Small intestine (tissue), 7 donors: ENCODE measurements at regions not wholly inside any gene's neighbourhood (a gene's known extent, or its start where the extent isn't known, plus 50 kb on each side); places are given as distances from the start of the nearest gene placed in this dataset.

Experiments used
- DNase-seq, 2 donors: peaks; one replicate each; pipeline versions ENCODE4 v3.0.0 to v3.0.0-alpha.2; 2013
- FAIRE-seq: peaks from 2 replicates; lab custom pipeline; 2012; peaks lifted over from hg19 to GRCh38; lab: Jason Lieb, UNC
- H3K27ac ChIP-seq, 3 donors: one replicate each; pipeline ENCODE4 v1.5.1; 2013; ENCODE audit warnings: low read length in 2 of 3, mild to moderate bottlenecking in 2 of 3, control low read depth in 1 of 3, inconsistent platforms in 1 of 3, low read depth in 1 of 3, moderate library complexity in 1 of 3
- H3K27me3 ChIP-seq, 3 donors: one replicate each; pipeline ENCODE4 v1.6.1; 2013; ENCODE audit warnings: low read length in 3 of 3, inconsistent platforms in 1 of 3; ENCODE audit not compliant: control insufficient read depth in 3 of 3, insufficient read depth in 3 of 3
- H3K36me3 ChIP-seq, 3 donors: one replicate each; pipeline ENCODE4 v1.6.1; 2013; ENCODE audit warnings: low read length in 3 of 3, inconsistent platforms in 1 of 3, low read depth in 1 of 3, mild to moderate bottlenecking in 1 of 3, moderate library complexity in 1 of 3; ENCODE audit not compliant: control insufficient read depth in 3 of 3, insufficient read depth in 2 of 3
- H3K4me1 ChIP-seq, 3 donors: one replicate each; pipeline ENCODE4 v1.6.1; 2013; ENCODE audit warnings: low read length in 2 of 3, inconsistent platforms in 1 of 3, low read depth in 1 of 3, mild to moderate bottlenecking in 1 of 3, moderate library complexity in 1 of 3; ENCODE audit not compliant: control insufficient read depth in 3 of 3, insufficient read depth in 2 of 3
- H3K4me3 ChIP-seq, 3 donors: one replicate each; pipeline ENCODE4 v1.5.1; 2013; ENCODE audit warnings: low read length in 3 of 3, control low read depth in 1 of 3, inconsistent platforms in 1 of 3, low read depth in 1 of 3, mild to moderate bottlenecking in 1 of 3, moderate library complexity in 1 of 3
- H3K9me3 ChIP-seq, 2 donors: one replicate each; pipeline ENCODE4 v1.6.1; 2013; ENCODE audit warnings: low read depth in 1 of 2, low read length in 1 of 2; ENCODE audit not compliant: control insufficient read depth in 2 of 2, insufficient read depth in 1 of 2
- WGBS, 3 donors: extraction: QIAGEN DNeasy Blood & Tissue Kit; methylation state at CpG; one replicate each; pipeline ENCODE4 v1.1.7; 2013; 5-methylcytosine and 5-hydroxymethylcytosine counted together
- donor health status: healthy with polysubstance abuse.
- donor health status: control.
- donor health status: control.
- donor health status: Bipolar disorder and iron deficiency.
- donor health status: healthy.

- Histone ChIP-seq H3K36me3 (no peaks in the 10 kb centered on the region), H3K4me1 (peaks cover 0 to 9% (median 5%) of the 10 kb centered on the region in 3 donors), H3K9me3 (no peaks in the 10 kb centered on the region), H3K27me3 (no peaks in the 10 kb centered on the region), H3K27ac (peak overlapping the region in 1 of 3 donors; percentile 69), H3K4me3 (no peak overlapping the region)
- DNase-seq (no peak), FAIRE-seq (no peak)
- 92 to 93% (median 93%) methylated on average over 5 of the region's 5 CpGs for WGBS, 3 donors
Observed at GRCh38 chr9:89878003-89878411, 273.2 kb downstream of the GADD45G start.

- no peak for DNase-seq
- Histone ChIP-seq H3K27ac (peak overlapping the region in 1 of 3 donors; percentile 77), H3K9me3 (no peaks in the 10 kb centered on the region), H3K36me3 (no peaks in the 10 kb centered on the region), H3K4me1 (peaks cover 0 to 9% (median 5%) of the 10 kb centered on the region in 3 donors), H3K27me3 (no peaks in the 10 kb centered on the region), H3K4me3 (no peak overlapping the region)
- 63 to 66% (median 65%) methylated on average over 6 of the region's 6 CpGs for WGBS, 3 donors
- FAIRE-seq = no peak
Observed at GRCh38 chr9:89878687-89879086, 273.9 kb downstream of the GADD45G start.

- no peak for FAIRE-seq
- 80 to 90% (median 86%) methylated on average over 5 to 6 of the region's 6 CpGs for WGBS, 3 donors
- Histone ChIP-seq H3K36me3 (no peaks in the 10 kb centered on the region), H3K27ac (peak overlapping the region in 1 of 3 donors; percentile 77), H3K27me3 (no peaks in the 10 kb centered on the region), H3K9me3 (no peaks in the 10 kb centered on the region), H3K4me1 (peaks cover 0 to 9% (median 2%) of the 10 kb centered on the region in 3 donors), H3K4me3 (no peak overlapping the region)
- DNase-seq = no peak
Observed at GRCh38 chr9:89879276-89879675, 274.5 kb downstream of the GADD45G start.

- DNase-seq (no peak), FAIRE-seq (no peak)
- peaks cover 0 to 6% (median 0%) of the 10 kb centered on the region in 3 donors for H3K4me1 ChIP-seq
- peak overlapping the region in 1 of 3 donors; percentile 77 for H3K27ac ChIP-seq
- H3K9me3 ChIP-seq = no peaks in the 10 kb centered on the region
- 76 to 93% (median 86%) methylated on average over 8 of the region's 8 CpGs for WGBS, 3 donors
- no peak overlapping the region for H3K4me3 ChIP-seq
- no peaks in the 10 kb centered on the region for H3K36me3 ChIP-seq
- no peaks in the 10 kb centered on the region for H3K27me3 ChIP-seq
Observed at GRCh38 chr9:89879701-89880100, 274.9 kb downstream of the GADD45G start.

GRCh38 chr9:89880161-89880560 is 275.3 kb downstream of the GADD45G start:
- Histone ChIP-seq H3K9me3 (no peaks in the 10 kb centered on the region), H3K4me3 (no peak overlapping the region), H3K4me1 (peaks cover 0 to 2% (median 0%) of the 10 kb centered on the region in 3 donors), H3K27ac (peak overlapping the region in 1 of 3 donors; percentile 77), H3K27me3 (no peaks in the 10 kb centered on the region), H3K36me3 (no peaks in the 10 kb centered on the region)
- FAIRE-seq (no peak), DNase-seq (no peak)
- WGBS, 3 donors = 86 to 88% (median 86%) methylated on average over 11 of the region's 11 CpGs

- Histone ChIP-seq H3K27ac (no peak overlapping the region), H3K4me1 (no peaks in the 10 kb centered on the region), H3K27me3 (no peaks in the 10 kb centered on the region), H3K9me3 (no peaks in the 10 kb centered on the region), H3K4me3 (no peak overlapping the region), H3K36me3 (no peaks in the 10 kb centered on the region)
- DNase-seq = no peak
- FAIRE-seq = no peak
- WGBS, 3 donors = 82 to 91% (median 90%) methylated on average over 5 of the region's 5 CpGs
Observed at GRCh38 chr9:89880721-89881120, 275.9 kb downstream of the GADD45G start.

GRCh38 chr9:89881431-89881830 is 276.6 kb downstream of the GADD45G start:
- Histone ChIP-seq H3K27me3 (no peaks in the 10 kb centered on the region), H3K36me3 (no peaks in the 10 kb centered on the region), H3K4me1 (no peaks in the 10 kb centered on the region), H3K9me3 (no peaks in the 10 kb centered on the region), H3K27ac (no peak overlapping the region), H3K4me3 (no peak overlapping the region)
- FAIRE-seq (no peak), DNase-seq (no peak)
- 79 to 93% (median 91%) methylated on average over 1 of the region's 1 CpG for WGBS, 3 donors

GRCh38 chr9:89882930-89883361 is 278.1 kb downstream of the GADD45G start:
- Histone ChIP-seq H3K9me3 (no peaks in the 10 kb centered on the region), H3K27ac (no peak overlapping the region), H3K27me3 (no peaks in the 10 kb centered on the region), H3K4me3 (no peak overlapping the region), H3K36me3 (no peaks in the 10 kb centered on the region), H3K4me1 (no peaks in the 10 kb centered on the region)
- DNase-seq (no peak), FAIRE-seq (no peak)
- WGBS, 3 donors = 90 to 96% (median 94%) methylated on average over 7 of the region's 7 CpGs
